SU-DHL-6 (cell line): ENCODE measurements at regions not wholly inside any gene's neighbourhood (a gene's known extent, or its start where the extent isn't known, plus 50 kb on each side); places are given as distances from the start of the nearest gene placed in this dataset.

ENCODE experiments used
- H2AFZ ChIP-seq: fragments of 200-600 bp; sonication (generic); 2 replicates; pipeline ENCODE4 v1.6.1; 2014; ENCODE audit warnings: low read depth, mild to moderate bottlenecking, moderate library complexity, mixed read lengths, antibody characterized with exemption, low read length; ENCODE audit not compliant: severe bottlenecking
- H3F3A ChIP-seq: fragments of 200-600 bp; shearing (Covaris generic); 2 replicates; pipeline ENCODE4 v1.6.0; 2016; ENCODE audit warnings: antibody characterized with exemption, mild to moderate bottlenecking; ENCODE audit not compliant: insufficient read depth
- H3K27ac ChIP-seq: fragments of 200-600 bp; sonication (generic); 2 replicates; pipeline ENCODE4 v1.5.1; 2016; ENCODE audit warnings: low read depth, mild to moderate bottlenecking, low read length, moderate library complexity, mixed read lengths
- H3K27me3 ChIP-seq: fragments of 200-600 bp; sonication (generic), shearing (Covaris generic); 2 replicates; pipeline ENCODE4 v1.6.0; 2014; ENCODE audit warnings: mild to moderate bottlenecking, low read length
- H3K36me3 ChIP-seq: fragments of 200-600 bp; sonication (generic); 2 replicates; pipeline ENCODE4 v1.6.1; 2014; ENCODE audit warnings: mild to moderate bottlenecking, low read length, mixed read lengths
- H3K4me2 ChIP-seq: fragments of 300-600, 200-600 bp; shearing (Covaris generic), sonication (generic); 2 replicates; pipeline ENCODE4 v1.6.0; 2014; ENCODE audit warnings: low read length, low read depth, mild to moderate bottlenecking; ENCODE audit not compliant: poor library complexity, severe bottlenecking
- H3K4me3 ChIP-seq: fragments of 200-600 bp; sonication (generic); 2 replicates; pipeline ENCODE4 v1.5.1; 2014; ENCODE audit warnings: antibody characterized with exemption, low read length, mild to moderate bottlenecking, mixed read lengths; ENCODE audit not compliant: insufficient read depth, poor library complexity, severe bottlenecking
- H3K79me2 ChIP-seq: fragments of 200-600 bp; sonication (generic); 2 replicates; pipeline ENCODE4 v1.6.1; 2014; ENCODE audit warnings: mild to moderate bottlenecking, low read length, moderate library complexity; ENCODE audit not compliant: insufficient read depth
- H3K9ac ChIP-seq: fragments of 200-600 bp; sonication (generic); 2 replicates; pipeline ENCODE4 v1.7.0; 2014; ENCODE audit warnings: mild to moderate bottlenecking, low read length
- H3K9me2 ChIP-seq: fragments of 200-600 bp; sonication (generic); replicated peaks from 2 replicates; pipeline ENCODE4 v1.6.1; 2014; ENCODE audit warnings: low read length; ENCODE audit not compliant: insufficient read depth
- H3K9me3 ChIP-seq: fragments of 200-600 bp; sonication (generic); 2 replicates; pipeline ENCODE4 v1.6.1; 2014; ENCODE audit warnings: low read length, mixed read lengths; ENCODE audit not compliant: insufficient read depth
- H4K20me1 ChIP-seq: fragments of 200-600 bp; sonication (generic); 2 replicates; pipeline ENCODE4 v1.6.1; 2014; ENCODE audit warnings: low read depth, mild to moderate bottlenecking, antibody characterized with exemption, low read length, moderate library complexity, mixed read lengths
- CTCF ChIP-seq: fragments of 200-600 bp; sonication (generic); IDR thresholded peaks from one replicate; pipeline ENCODE4 v1.5.1; 2017; ENCODE audit warnings: antibody characterized with exemption, mild to moderate bottlenecking, low read length, moderate library complexity; ENCODE audit not compliant: insufficient read depth, poor library complexity, severe bottlenecking
- EZH2phosphoT487 ChIP-seq: fragments of 200-600 bp; sonication (generic), shearing (Covaris generic); conservative IDR thresholded peaks from 2 replicates; pipeline ENCODE4 v1.6.1; 2018; ENCODE audit warnings: mild to moderate bottlenecking, antibody characterized with exemption, low read length, moderate library complexity, mixed read lengths

- Histone ChIP-seq H3K9ac (no peak overlapping the region), H3K36me3 (no peaks in the 10 kb centered on the region)
- no peak for TF ChIP-seq CTCF
- no peak for TF ChIP-seq EZH2phosphoT487
Measured at GRCh38 chr13:55538424-55538823, 1602.3 kb upstream of the PRR20A start.

GRCh38 chr13:55543053-55543452 is 1597.7 kb upstream of the PRR20A start:
- Histone ChIP-seq H3F3A (no peaks in the 10 kb centered on the region), H4K20me1 (no peaks in the 10 kb centered on the region), H3K9me3 (no peaks in the 10 kb centered on the region; the same call in 1 of the 2 replicates), H3K9me2 (no peaks in the 10 kb centered on the region), H3K4me2 (no peak overlapping the region), H3K27me3 (no peaks in the 10 kb centered on the region), H3K9ac (no peak overlapping the region), H3K36me3 (no peaks in the 10 kb centered on the region), H2AFZ (no peak overlapping the region), H3K79me2 (no peaks in the 10 kb centered on the region), H3K27ac (no peak overlapping the region), H3K4me3 (no peak overlapping the region)
- TF ChIP-seq EZH2phosphoT487 (no peak), CTCF (no peak)

More at GRCh38 chr13:55538424-55538823, 1602.3 kb upstream of the PRR20A start:
- Histone ChIP-seq H3K4me3 (no peak overlapping the region), H3K27ac (no peak overlapping the region), H3K79me2 (no peaks in the 10 kb centered on the region), H2AFZ (no peak overlapping the region), H3K27me3 (no peaks in the 10 kb centered on the region), H3K9me2 (no peaks in the 10 kb centered on the region), H3F3A (no peaks in the 10 kb centered on the region), H3K9me3 (0 out of 2 replicates have a peak, but pooled peaks cover 4% of the 10 kb centered on the region), H3K4me2 (no peak overlapping the region), H4K20me1 (no peaks in the 10 kb centered on the region)

- H3K27ac ChIP-seq: no peak overlapping the region
- H3K9me3 ChIP-seq: peaks cover 20% of the 10 kb centered on the region
- H3K27me3 ChIP-seq: no peaks in the 10 kb centered on the region
- no peaks in the 10 kb centered on the region for H4K20me1 ChIP-seq
- no peaks in the 10 kb centered on the region for H3K9me2 ChIP-seq
- no peaks in the 10 kb centered on the region for H3K79me2 ChIP-seq
- no peak for TF ChIP-seq EZH2phosphoT487
- TF ChIP-seq CTCF: no peak
- no peak overlapping the region for H2AFZ ChIP-seq
- H3K9ac ChIP-seq: no peak overlapping the region
- H3K4me3 ChIP-seq: no peak overlapping the region
- no peaks in the 10 kb centered on the region for H3F3A ChIP-seq
- no peaks in the 10 kb centered on the region for H3K36me3 ChIP-seq
- no peak overlapping the region for H3K4me2 ChIP-seq
Measured at GRCh38 chr13:55550624-55551023, 1590.1 kb upstream of the PRR20A start.

GRCh38 chr13:55553701-55554100 is 1587.0 kb upstream of the PRR20A start:
- H3K36me3 ChIP-seq: no peaks in the 10 kb centered on the region
- TF ChIP-seq EZH2phosphoT487 (no peak), CTCF (no peak)
- H4K20me1 ChIP-seq: no peaks in the 10 kb centered on the region
- no peak overlapping the region for H3K9ac ChIP-seq
- H3K4me2 ChIP-seq: no peak overlapping the region
- H3K4me3 ChIP-seq: no peak overlapping the region
- no peak overlapping the region for H3K27ac ChIP-seq
- no peaks in the 10 kb centered on the region for H3K27me3 ChIP-seq
- no peak overlapping the region for H2AFZ ChIP-seq
- no peaks in the 10 kb centered on the region for H3K9me2 ChIP-seq
- peaks cover 20% of the 10 kb centered on the region for H3K9me3 ChIP-seq
- H3F3A ChIP-seq: no peaks in the 10 kb centered on the region
- no peaks in the 10 kb centered on the region for H3K79me2 ChIP-seq
